ENCODE measurements at regions not wholly inside any gene's neighbourhood (a gene's known extent, or its start where the extent isn't known, plus 50 kb on each side); places are given as distances from the start of the nearest gene placed in this dataset.
"Not testable (repeated sequence)": the region's sequence is repeated elsewhere in the genome, so short reads cannot be mapped to it uniquely, and the experiment has no call there.

DNA sequence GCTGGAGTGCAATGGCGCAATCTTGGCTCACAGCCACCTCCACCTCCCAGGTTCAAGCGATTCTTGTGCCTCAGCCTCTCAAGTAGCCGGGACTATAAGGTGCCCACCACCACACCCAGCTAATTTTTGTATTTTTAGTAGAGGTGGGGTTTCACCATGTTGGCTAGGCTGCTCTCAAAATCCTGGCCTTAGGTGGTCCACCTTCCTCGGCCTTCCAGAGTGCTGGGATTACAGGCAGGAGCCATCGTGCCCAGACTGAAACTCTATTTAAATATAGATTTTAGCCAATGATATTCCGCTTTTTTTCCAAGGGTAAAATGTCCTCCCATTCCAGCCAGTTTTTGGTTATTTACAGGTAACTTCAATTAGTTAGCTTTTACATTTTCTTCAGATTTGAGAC is 79.4 kb upstream of the TPTE start:
- H3K27me3 Mint-ChIP-seq; DNase-seq (ENCODE audit: low spot score); ATAC-seq; H3K36me3 Mint-ChIP-seq; H3K9me3 Mint-ChIP-seq; H3K4me1 Mint-ChIP-seq (ENCODE audit: low read depth in 2 of 2); H3K4me3 Mint-ChIP-seq; H3K27ac Mint-ChIP-seq: not testable (repeated sequence)

DNA sequence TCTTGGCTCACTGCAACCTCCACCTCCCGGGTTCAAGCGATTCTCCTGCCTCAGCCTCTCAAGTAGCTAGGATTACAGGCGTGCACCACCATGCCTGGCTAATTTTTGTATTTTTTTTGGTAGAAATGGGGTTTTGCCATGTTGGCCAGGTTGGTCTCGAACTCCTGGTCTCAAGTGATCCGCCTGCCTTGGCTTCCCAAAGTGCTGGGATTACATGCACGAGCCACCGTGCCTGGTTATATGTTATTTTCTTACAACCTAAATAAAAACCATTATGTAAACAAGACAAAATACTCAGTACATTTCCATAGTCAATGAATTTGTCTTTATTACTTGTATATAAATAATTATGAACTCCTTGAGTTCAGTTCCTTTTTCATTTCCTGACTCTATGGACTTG is 75.7 kb upstream of the TPTE start:
- ATAC-seq; DNase-seq (ENCODE audit: low spot score); H3K9me3 Mint-ChIP-seq; H3K4me3 Mint-ChIP-seq; H3K36me3 Mint-ChIP-seq; H3K27me3 Mint-ChIP-seq; H3K27ac Mint-ChIP-seq; H3K4me1 Mint-ChIP-seq (ENCODE audit: low read depth in 2 of 2): not testable (repeated sequence)

DNA sequence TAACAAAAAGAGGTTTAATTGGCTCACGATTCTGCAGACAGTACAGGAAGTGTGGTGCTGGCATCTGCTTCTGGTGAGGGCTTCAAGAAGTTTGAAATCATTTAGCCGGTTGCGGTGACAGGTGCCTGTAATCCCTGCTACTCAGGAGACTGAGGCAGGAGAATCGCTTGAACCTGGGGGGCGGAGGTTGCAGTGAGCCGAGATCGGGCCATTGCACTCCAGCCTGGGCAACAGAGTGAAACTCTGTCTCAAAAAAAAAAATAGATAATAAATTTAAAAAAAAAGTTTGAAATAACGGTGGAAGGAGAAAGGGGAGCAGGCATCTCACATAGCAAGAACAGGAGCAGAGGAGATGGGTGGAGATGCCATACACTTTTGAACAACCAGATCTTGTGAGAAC is 71.9 kb upstream of the TPTE start:
- H3K4me3 Mint-ChIP-seq; H3K27ac Mint-ChIP-seq; H3K27me3 Mint-ChIP-seq; H3K4me1 Mint-ChIP-seq (ENCODE audit: low read depth in 2 of 2); H3K9me3 Mint-ChIP-seq; DNase-seq (ENCODE audit: low spot score); ATAC-seq; H3K36me3 Mint-ChIP-seq: not testable (repeated sequence)

DNA sequence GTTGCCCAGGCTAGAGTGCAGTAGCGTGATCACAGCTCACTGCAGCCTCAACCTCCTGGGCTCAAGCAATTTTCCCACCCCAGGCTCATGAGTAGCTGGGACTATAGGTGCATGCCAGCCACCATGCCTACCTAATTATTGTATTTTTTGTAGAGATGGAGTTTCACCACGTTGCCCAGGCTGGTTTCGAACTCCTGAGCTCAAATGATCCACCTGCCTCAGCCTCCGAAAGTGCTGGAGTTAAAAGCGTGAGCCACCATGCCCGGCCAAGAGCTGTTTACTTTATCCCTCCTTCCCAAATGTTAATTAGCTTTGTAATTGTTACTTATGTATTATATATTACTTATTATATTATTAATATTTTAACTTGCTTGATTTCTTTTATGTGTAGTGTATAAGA is 70.1 kb upstream of the TPTE start:
- not testable (repeated sequence) for H3K9me3 Mint-ChIP-seq; H3K4me1 Mint-ChIP-seq (ENCODE audit: low read depth in 2 of 2); H3K36me3 Mint-ChIP-seq; H3K27ac Mint-ChIP-seq; ATAC-seq; H3K27me3 Mint-ChIP-seq; DNase-seq (ENCODE audit: low spot score); H3K4me3 Mint-ChIP-seq

DNA sequence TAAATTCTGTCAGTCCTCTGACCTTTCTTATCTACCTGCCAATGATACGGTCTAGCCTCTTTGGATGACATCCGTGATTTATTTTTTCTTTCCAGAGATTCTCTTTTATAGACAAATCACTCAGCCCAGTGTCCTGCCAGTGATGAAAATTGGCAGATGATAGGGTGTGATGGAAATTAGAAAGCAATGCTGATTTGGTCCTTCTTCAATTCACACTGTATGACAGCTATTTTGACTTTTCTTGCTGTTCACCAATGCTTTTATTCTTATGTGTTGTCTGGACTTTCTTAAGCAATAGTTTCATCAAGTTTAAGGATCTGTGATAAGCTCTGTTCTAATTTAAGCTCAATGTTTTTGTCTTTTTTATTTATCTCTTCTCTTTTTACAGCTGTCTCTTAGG is 63.6 kb upstream of the TPTE start:
- H3K36me3 Mint-ChIP-seq; H3K27me3 Mint-ChIP-seq; H3K27ac Mint-ChIP-seq; H3K4me1 Mint-ChIP-seq (ENCODE audit: low read depth in 2 of 2); H3K9me3 Mint-ChIP-seq; DNase-seq (ENCODE audit: low spot score); ATAC-seq; H3K4me3 Mint-ChIP-seq: not testable (repeated sequence)

DNA sequence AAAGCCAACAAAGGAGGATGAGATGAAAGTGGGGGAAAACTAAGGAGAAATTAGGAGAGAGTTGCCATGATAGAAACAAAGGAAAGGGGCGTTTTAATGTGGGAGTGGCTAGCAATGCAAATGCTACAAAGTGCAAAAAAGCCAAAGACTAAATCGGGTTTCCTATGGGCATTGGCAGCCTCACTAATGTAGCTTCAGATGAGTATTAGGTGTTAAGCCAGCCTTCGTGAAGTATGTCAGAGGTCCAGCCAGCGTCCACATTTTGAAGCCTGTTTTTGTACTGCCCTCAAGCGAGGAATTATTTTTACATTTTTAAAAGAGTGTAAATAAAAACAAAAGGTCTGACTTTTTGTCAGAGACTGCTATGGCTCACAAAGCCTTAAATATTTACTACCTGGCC is 60.4 kb upstream of the TPTE start:
- not testable (repeated sequence) for H3K4me1 Mint-ChIP-seq (ENCODE audit: low read depth in 2 of 2); H3K4me3 Mint-ChIP-seq; H3K27me3 Mint-ChIP-seq; H3K27ac Mint-ChIP-seq; DNase-seq (ENCODE audit: low spot score); ATAC-seq; H3K9me3 Mint-ChIP-seq; H3K36me3 Mint-ChIP-seq

DNA sequence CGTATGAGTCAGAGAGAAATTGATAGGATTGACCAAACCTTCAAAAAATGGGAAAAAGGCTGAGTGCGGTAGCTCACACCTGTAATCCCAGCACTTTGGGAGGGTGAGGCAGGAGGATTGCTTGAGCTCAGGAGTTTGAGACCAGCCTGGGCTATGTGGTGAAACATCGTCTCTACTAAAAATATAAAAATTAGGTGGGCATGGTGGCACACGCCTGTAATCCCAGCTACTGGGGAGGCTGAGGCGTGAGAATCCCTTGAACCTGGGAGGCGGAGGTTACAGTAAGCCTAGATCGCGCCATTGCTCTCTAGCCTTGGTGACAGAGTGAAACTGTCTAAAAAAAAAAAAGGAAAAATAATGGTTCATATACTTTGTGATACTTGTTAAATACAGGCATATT is 59.9 kb upstream of the TPTE start:
- H3K9me3 Mint-ChIP-seq; ATAC-seq; H3K4me1 Mint-ChIP-seq (ENCODE audit: low read depth in 2 of 2); H3K27me3 Mint-ChIP-seq; H3K4me3 Mint-ChIP-seq; H3K36me3 Mint-ChIP-seq; H3K27ac Mint-ChIP-seq; DNase-seq (ENCODE audit: low spot score): not testable (repeated sequence)

DNA sequence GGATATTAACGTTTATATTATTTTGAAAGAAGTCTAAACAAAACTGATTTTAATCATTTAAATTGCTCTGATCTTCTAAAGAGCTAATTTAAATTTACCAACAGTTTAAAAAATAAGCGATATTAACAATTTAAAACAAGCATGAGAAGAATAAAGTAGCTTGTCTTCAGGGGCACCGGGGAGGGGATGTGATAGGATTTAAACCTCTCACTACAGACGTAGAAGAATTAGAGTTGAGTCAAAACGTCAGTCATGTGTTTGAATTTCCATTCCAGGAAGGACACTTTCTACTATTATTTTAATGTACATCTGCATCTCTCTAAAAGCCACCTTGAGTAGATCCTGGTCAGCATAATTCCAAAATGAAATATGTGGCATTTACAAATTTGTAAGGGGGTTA is 58.2 kb upstream of the TPTE start:
- H3K36me3 Mint-ChIP-seq: no peaks in the 10 kb centered on the region
- no peak for ATAC-seq
- no peak for DNase-seq (ENCODE audit: low spot score)
- H3K9me3 Mint-ChIP-seq: no peaks in the 10 kb centered on the region
- H3K4me3 Mint-ChIP-seq: no peak overlapping the region
- no peak overlapping the region for H3K27ac Mint-ChIP-seq
- no peaks in the 10 kb centered on the region for H3K27me3 Mint-ChIP-seq
- H3K4me1 Mint-ChIP-seq (ENCODE audit: low read depth in 2 of 2): no peaks in the 10 kb centered on the region

DNA sequence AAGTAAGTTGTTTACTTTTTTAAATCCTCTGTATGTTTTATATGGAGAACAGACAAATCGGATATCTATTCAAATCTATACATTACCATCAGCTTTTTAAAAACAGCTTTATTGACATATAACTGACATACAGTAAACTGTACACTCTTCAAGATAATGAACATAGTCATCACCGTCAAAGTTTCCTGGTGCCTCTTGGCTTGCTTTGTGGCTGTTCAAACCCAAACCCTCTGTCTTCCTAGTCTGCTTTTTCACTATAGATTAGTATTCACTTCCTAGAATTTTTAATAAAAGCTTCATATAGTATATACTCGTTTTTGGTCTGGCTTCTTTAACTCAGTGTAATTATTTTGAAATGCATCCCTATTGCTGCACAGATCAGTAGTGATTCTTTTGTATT is 56.4 kb upstream of the TPTE start:
- H3K36me3 Mint-ChIP-seq: no peaks in the 10 kb centered on the region
- no peaks in the 10 kb centered on the region for H3K27me3 Mint-ChIP-seq
- no peak overlapping the region for H3K4me3 Mint-ChIP-seq
- no peak overlapping the region for H3K27ac Mint-ChIP-seq
- H3K4me1 Mint-ChIP-seq (ENCODE audit: low read depth in 2 of 2): no peaks in the 10 kb centered on the region
- ATAC-seq: peak; percentile 21 to 26
- no peaks in the 10 kb centered on the region for H3K9me3 Mint-ChIP-seq
- no peak for DNase-seq (ENCODE audit: low spot score)

DNA sequence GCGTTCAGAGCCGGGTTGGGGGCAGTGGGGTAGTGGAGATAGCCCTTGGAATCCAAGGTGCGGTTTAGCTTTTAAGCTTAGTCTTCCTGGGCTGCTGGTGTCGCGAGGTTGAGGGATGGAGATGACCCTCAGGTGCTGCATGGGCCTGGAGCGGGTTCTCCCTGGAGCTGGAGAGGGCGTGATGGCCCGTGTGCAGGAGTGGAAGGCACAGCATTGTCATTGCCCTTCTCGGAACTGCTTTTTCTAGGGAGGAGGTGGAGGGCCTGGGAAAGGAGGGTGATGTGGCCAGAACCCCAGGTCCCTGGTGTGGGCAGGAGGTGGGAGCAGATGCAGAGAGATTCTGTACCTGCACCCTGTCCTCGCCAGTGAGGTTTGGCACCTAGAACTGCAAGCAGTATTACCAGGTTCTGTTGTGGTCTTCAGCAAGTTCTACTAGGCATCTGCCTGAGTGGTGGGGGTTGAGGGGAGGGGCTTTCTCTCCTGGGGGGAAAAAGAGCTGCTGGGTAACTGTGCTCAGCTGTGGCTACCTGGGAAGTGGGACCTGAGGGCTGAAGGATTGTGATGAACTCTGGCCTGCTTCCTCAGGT is 55.8 kb upstream of the TPTE start:
- not testable (repeated sequence) for H3K27me3 Mint-ChIP-seq; H3K4me1 Mint-ChIP-seq (ENCODE audit: low read depth in 2 of 2); H3K4me3 Mint-ChIP-seq; H3K36me3 Mint-ChIP-seq; H3K9me3 Mint-ChIP-seq; H3K27ac Mint-ChIP-seq
- ATAC-seq: peak; percentile 54 to 69
- DNase-seq (ENCODE audit: low spot score): peak; percentile 60

DNA sequence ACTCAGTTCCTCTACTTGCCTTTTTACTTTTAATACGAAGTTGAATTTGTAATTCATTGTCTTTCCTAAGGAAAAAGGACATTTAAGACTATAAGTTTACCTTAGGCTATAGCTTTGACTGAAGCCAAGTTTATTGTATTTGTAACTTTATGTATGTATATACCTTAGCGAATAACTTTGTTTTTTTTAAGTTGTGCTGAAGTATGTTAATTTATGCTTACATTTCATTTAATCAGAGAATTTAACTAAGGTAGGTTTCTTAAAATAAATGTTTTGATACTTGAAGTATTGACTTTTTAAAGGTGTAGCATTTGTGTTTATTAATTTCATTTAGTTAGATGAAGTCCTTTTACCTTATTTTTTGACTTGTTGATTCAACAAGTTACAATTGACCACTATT is 55.2 kb upstream of the TPTE start:
- Mint-ChIP-seq H3K27ac (no peak overlapping the region), H3K4me1 (ENCODE audit: low read depth in 2 of 2) (no peaks in the 10 kb centered on the region), H3K9me3 (no peaks in the 10 kb centered on the region), H3K36me3 (no peaks in the 10 kb centered on the region), H3K4me3 (no peak overlapping the region), H3K27me3 (no peaks in the 10 kb centered on the region)
- DNase-seq (ENCODE audit: low spot score) (no peak), ATAC-seq (no peak)
